GM19035 (cell line): ENCODE measurements at regions not wholly inside any gene's neighbourhood (a gene's known extent, or its start where the extent isn't known, plus 50 kb on each side); places are given as distances from the start of the nearest gene placed in this dataset.
"Not testable (repeated sequence)": the region's sequence is repeated elsewhere in the genome, so short reads cannot be mapped to it uniquely, and the experiment has no call there.

Source experiments
- ATAC-seq: cut with Tn5 transposase; IDR thresholded peaks from one replicate; pipeline ENCODE4 v1.9.1; 2021; ENCODE audit not compliant: unreplicated experiment

- ATAC-seq: no peak
These were observed 129.0 kb upstream of the STX18 start for GRCh38 chr4:4670869-4671268.

GRCh38 chr4:4668355-4669210 lies 126.7 kb upstream of the STX18 start:
- no peak for ATAC-seq

GRCh38 chr4:4667622-4668081 lies 125.8 kb upstream of the STX18 start:
- ATAC-seq: no peak

GRCh38 chr4:4666693-4667621 lies 125.1 kb upstream of the STX18 start:
- ATAC-seq: no peak

- ATAC-seq: no peak
These were observed 124.3 kb upstream of the STX18 start for GRCh38 chr4:4666187-4666586.

- no peak for ATAC-seq
These were observed 122.4 kb upstream of the STX18 start for GRCh38 chr4:4664234-4664633.

- ATAC-seq: no peak
These were observed 121.2 kb upstream of the STX18 start for GRCh38 chr4:4663028-4663427.

GRCh38 chr4:4662230-4662629 lies 120.4 kb upstream of the STX18 start:
- no peak for ATAC-seq

- no peak for ATAC-seq
These were observed 118.2 kb upstream of the STX18 start for GRCh38 chr4:4659871-4660651.

GRCh38 chr4:4658052-4658451 lies 116.2 kb upstream of the STX18 start:
- ATAC-seq: no peak

- no peak for ATAC-seq
These were observed 115.1 kb upstream of the STX18 start for GRCh38 chr4:4656977-4657376.

- ATAC-seq: no peak
These were observed 114.1 kb upstream of the STX18 start for GRCh38 chr4:4655901-4656300.

- ATAC-seq: no peak
These were observed 113.2 kb upstream of the STX18 start for GRCh38 chr4:4655011-4655410.

GRCh38 chr4:4651811-4652755 lies 110.2 kb upstream of the STX18 start:
- no peak for ATAC-seq

GRCh38 chr4:4647041-4647440 lies 105.2 kb upstream of the STX18 start:
- ATAC-seq: no peak

- no peak for ATAC-seq
These were observed 103.9 kb upstream of the STX18 start for GRCh38 chr4:4645743-4646142.

- ATAC-seq: not testable (repeated sequence)
These were observed 102.4 kb upstream of the STX18 start for GRCh38 chr4:4644277-4644676.

GRCh38 chr4:4643743-4644142 lies 101.9 kb upstream of the STX18 start:
- ATAC-seq: not testable (repeated sequence)

GRCh38 chr4:4643306-4643705 lies 101.5 kb upstream of the STX18 start:
- ATAC-seq: no peak

- no peak for ATAC-seq
These were observed 100.7 kb upstream of the STX18 start for GRCh38 chr4:4642496-4643000.
